ENCODE measurements at regions not wholly inside any gene's neighbourhood (a gene's known extent, or its start where the extent isn't known, plus 50 kb on each side); places are given as distances from the start of the nearest gene placed in this dataset.

DNA sequence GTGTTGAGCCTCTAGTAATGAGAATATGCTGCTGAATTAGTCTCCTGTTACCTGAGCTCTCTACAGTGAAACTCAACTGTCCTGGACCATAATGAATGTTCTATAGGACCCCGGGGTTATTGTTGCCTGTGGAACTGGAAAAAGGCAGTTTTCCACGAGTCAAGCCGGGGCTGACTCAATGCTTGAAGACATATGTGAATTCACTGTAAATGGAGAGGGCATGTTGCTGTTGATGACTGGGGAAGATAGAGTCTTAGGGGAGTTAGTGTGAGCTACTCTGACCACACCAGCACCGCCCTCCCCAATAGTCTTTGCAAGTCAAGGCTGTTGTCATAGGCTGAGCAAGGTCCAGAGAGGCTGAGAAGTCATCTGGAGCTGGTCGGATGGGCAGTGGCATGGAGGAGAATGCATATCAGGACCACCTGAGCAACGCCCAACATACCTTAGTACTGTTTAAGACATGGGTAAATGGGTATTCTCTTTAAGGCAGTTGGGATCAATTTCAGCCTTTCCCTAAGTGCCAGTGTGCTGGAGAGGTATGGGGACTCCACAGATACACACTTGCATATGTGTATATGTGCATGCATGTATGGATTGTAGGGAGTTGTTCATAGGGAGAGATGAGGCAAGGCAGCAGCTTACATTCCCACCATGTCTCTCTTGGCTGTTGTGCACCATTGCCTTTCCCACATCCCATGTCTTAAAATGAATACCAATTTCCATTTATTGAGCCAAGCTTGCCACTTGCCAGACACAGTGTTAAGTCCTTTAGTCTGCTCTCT, 230.1 kb upstream of the NAV2 start:
- DNase-seq (ENCODE audit: extremely low read depth, low read depth) = no peak

DNA sequence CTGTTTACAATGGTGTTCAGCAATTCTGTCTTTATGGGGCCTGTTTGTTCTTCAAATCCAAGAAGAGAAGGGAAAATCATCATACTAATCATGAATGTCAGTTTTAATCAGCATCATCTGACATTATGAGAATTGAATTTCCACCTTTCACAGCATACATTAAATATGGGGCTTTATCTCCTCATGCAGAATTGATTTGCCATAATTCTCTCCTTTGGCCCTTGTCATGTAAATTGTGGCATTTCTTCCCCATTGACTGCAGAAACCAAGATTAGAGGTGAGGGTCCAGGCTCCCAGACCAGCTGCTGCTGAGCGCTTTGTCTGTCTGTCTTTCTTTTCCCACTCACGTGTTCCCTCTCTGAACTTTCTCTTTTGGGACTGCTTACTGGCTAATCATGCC, 232.1 kb upstream of the NAV2 start:
- no peak for DNase-seq (ENCODE audit: extremely low read depth, low read depth)

DNA sequence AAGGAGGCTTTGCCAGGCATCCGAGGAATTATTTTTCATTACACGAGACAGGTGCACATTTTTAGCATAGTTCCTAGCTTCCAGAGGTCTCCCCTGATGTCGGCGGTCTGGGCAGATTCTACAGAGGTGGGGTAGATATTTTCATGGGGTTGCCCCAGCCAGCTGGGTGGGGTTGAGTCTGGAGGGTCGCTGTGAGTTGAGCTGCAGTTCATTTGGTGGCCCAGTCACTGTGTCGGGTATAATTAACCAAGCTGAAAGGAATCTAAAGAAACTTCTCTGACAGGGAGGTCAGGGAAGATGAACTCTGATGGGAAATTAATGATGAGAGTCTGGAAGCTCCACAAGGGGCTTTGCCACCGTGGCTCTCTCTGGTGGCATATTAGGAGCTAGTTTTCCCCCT, 233.7 kb upstream of the NAV2 start:
- DNase-seq (ENCODE audit: extremely low read depth, low read depth) = no peak

DNA sequence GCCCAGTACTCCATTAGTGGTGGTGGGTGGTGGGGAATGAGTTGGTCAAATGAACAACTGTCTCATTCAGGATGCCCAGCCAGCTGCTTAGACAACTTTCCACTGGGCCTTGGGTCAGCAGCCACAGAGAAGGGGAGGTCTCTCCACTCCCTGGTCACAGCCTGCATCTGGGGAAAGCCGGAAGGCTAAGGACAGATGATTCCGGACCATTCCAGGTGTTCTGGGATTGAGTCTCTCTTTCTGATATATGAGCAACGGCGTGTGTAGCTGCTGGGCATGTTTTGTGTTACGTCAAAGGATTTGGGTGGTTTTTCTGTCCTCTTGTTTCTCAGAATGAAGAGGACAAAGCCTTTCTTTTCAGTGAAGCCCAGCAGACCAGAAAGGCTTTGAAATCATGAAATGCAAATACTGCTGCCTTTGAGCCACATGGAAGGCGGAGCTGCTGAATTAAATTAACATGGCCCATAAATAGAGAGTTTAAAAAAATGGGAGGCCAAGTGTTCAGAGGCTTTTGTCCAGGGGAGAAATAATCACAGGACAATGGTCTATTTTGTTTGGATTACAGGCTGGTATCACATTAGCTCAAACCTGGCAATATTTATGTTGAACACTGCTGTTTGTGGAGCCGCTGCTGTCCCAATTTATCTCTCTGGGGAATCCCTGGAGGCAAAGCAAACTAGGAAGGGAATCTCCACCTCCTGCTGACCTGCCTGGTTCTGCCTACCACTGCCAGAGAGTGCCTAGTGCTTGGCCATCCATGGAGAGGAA, 234.4 kb upstream of the E2F8 start:
- no peak for DNase-seq (ENCODE audit: extremely low read depth, low read depth)

DNA sequence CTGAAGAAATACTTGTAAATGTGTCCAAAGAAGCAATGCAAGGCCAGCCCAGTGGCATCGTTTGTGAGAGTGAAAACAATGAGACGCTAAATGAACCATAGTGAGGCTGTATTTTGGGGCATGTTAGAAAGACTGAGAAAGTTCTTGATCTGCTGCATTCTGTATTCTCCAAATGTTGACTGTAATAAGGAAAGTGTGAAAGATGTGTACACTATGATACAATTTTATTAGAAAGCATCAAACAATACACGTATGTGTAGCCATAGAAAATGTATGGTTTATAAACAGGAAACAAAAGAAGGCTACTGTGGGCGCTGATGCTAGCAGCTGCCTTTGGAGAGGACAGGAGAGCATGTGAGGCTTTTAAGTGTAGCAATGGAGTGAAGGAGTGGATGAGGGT, 233.5 kb upstream of the E2F8 start:
- DNase-seq (ENCODE audit: extremely low read depth, low read depth) = no peak

DNA sequence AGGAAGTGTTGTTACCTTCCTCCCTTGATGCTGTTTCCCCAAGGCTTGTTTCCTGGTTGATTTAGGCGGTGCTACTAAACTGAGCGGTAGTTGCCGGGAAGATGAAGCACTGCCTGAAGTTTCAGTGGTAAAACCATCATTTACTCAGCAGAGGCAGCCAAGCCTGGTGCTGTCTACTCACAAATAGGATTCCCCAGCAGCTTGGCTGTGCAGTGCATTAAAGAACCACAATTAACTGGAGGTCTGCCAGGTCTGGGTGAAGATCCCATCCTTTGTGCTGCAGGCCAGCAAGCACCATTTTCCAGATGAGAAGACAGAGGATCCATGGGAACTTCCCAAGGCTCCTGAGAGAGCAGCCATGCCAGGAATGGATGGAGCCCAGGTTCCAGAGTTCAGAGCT, 231.9 kb upstream of the E2F8 start:
- DNase-seq (ENCODE audit: extremely low read depth, low read depth) = no peak

DNA sequence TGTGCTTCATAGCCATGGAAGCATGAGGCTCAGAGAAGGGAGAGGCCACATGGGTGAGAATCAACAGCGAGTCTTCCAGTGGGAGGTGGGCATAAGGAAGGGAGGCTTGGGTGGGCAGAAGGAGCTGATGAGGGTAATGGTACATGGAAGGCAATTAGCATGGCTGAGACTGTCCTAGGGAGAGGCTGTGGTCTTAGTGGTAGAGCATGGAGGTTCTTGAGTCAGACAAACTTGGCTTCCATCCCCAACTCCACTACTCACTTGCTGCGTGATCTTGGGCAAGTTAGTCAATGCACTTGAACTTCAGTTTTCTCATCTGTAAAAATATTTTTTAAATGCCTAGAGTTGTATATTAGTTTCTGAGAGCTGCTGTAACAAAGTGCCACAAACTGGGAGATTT, 227.2 kb upstream of the E2F8 start:
- no peak for DNase-seq (ENCODE audit: extremely low read depth, low read depth)

DNA sequence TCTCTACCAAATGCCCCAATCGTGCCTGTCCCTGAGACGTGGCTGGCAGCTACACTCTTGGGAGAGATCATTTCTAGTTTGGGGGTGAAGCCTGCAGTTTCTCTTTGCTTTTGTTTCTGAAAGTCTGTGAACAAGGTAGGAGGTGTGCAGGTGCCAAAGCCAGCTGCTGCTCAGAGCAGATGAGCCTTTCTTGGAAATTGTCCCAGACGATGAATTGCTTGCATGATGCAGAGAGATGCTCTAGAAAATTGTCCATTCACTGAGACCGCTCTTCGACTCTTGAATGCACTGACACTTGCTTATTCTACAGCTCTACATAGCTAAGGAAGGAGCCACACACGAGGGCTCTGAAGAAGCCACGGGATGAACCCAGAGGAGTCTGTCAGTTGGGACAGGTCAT, 225.6 kb upstream of the E2F8 start:
- DNase-seq (ENCODE audit: extremely low read depth, low read depth) = no peak

DNA sequence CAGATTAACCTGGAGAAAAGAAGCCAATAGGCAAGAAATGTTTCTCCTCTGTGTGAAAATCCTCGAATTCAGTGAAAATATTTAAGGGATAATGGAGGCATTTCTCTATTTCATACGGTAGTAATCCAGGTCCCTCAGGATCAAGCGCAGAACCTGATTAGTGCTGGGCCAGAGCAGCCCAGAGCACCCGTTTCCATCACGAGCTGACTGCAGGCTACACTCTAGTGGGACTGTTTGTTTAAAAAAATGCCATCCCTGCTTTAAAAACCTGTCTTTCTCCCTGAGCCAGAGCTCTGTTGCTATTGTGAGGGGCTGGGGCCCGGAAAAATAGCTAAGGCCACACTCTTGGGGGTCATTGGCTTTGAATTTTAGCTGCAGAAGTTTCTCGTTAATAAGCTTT, 223.2 kb upstream of the E2F8 start:
- no peak for DNase-seq (ENCODE audit: extremely low read depth, low read depth)

DNA sequence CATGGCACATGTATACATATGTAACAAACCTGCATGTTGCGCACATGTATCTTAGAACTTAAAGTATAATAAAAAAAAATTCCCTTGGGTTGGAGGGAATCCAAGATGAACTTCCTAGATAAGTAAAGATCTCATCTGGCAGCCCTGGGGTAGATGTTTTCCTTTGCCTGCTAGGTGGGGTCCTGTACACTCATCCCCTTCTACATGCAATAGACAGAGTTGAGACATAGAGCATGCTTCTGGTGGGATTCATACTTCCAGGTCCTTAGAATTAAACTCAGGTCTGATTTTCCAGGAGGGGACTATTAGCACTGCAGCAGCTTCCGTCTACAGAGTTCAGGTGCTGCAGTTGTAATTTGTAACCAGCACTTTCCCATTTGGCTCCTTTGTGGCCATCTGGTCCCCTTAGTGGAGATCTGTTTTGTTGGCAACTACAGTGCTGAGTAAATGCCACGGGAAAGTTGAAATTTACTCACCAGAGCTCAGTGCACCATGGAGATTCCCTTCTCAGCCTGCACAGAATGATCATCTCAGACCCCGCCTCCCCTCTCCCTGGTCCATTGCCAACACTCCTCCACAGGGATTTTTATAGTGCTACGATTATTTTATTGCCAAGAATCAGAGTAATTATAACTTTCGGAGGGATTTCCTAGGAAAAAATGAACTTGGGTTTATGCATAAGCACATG, 220.1 kb upstream of the E2F8 start:
- no peak for DNase-seq (ENCODE audit: extremely low read depth, low read depth)

DNA sequence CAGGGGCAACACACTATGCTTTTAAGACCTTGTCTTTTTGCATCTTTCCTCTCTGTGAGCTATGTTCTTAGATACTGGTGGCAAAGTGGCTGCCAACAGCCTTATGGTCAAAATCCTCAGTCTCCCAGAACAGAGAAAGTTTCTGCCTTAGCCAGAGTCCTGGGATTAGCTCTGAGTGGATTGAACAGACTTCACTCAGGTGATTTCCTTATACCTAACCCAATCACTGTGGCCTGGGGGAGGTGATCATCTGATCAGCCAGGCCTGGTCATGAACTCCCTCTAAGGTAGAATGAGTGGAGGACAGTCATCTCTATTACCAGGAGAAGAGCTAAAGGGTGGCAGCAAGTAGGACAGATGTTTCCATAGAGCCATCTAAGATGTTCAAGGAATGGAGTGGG, 218.5 kb upstream of the E2F8 start:
- no peak for DNase-seq (ENCODE audit: extremely low read depth, low read depth)

DNA sequence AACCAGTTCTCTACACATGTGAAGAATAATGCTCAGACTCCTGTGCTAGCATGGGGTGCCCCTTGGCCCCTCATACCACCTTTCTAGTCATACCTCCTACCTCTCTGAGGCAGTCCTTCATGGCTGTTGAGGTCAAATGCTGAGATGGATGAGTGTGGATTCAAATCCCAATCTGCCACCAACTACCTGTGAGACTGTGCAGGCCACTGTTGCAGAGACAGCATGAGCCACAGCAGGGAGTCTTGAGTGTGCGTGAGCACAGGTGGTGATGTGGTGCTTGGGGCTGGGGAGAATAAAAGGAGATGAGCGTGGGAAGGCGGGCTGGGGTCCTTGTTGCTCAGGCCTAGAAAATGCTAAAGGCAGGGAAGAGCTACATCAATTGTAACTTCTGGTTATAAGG, 218.0 kb upstream of the E2F8 start:
- no peak for DNase-seq (ENCODE audit: extremely low read depth, low read depth)

DNA sequence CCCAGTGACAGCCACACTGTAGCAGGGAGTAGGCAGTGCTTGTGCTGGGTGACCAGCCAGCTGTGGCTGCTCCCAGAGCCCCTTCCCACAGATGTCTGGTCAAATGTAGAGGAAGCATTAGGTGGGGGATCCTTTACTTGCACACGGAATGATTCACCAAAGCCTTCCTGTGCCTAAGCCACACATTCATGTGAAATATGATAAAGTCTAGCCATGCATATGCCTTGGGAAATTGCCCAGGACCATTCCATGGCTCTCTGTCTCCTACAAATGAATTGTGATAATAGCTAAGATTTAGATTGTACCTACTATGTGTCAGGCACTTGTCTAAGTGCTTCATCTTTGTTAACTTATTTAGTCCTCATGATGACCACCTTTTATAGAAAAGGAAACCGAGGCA, 217.5 kb upstream of the E2F8 start:
- DNase-seq (ENCODE audit: extremely low read depth, low read depth) = no peak

DNA sequence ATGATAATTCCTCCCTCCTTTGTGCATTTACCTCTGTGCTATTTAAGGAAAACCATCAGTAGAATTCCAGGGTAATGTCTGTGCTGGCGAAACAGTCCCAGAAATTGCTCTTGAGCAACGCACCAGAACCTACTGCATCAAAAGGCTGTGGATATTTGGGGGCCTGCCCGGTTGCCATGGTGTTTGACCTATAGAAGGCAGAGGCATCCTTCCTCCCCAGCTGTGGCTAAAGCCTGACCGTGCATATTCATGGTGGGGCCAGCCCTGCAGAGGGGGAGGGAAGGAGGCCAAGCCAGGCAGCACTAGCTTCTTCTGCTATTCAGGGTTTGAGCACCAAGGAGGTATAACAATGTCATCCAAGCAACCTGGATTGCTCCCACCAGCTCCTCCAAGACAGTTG, 215.0 kb upstream of the E2F8 start:
- DNase-seq (ENCODE audit: extremely low read depth, low read depth) = no peak

DNA sequence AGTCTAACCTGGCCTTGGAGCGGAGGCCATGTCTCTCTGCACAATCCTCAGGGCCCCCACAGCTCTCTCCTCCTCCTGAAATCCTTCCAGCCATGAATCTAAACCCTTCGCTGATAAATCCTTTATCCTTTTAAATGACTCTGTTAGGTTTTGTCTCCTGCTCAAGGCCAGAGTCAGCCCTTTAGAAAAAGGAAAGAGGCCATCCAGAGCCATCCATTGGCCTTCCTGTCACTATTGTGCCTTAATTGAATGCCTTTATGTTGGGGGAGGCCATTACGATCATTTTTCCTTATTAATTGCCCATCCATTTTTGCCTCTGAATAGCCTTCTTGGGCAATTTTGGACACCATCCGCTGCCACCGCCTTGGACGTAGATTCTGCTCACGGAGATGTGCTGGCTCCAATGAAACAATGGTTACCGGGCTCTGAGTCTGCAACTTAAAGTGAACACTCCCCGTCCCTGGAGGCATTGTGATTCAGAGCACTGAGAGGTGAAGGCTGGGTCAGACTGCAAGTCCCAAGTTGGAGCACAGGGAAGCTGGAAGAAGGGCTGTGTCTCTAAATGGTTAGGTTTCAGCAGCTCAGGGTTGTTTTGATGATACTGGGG, 213.0 kb upstream of the E2F8 start:
- DNase-seq (ENCODE audit: extremely low read depth, low read depth) = no peak

DNA sequence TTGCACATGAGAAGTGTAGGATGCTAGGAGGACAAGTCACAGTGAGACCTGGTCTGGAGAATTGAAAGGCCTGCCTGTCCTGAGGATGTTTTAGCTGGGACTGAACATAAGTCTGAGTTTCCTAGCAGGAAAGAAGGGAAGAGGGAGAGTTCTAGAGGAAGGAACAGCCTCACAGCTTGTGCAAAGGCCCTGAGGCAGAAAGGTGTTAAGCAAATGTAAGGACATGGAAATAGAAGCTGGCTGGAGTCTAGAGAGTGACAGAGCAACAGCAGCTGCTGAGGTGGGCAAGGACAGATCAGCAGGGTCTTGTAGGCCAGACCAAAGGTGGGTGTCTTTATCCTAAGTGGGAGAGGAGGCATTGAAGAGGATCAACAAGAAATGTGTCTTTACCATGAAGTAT, 210.9 kb upstream of the E2F8 start:
- no peak for DNase-seq (ENCODE audit: extremely low read depth, low read depth)

DNA sequence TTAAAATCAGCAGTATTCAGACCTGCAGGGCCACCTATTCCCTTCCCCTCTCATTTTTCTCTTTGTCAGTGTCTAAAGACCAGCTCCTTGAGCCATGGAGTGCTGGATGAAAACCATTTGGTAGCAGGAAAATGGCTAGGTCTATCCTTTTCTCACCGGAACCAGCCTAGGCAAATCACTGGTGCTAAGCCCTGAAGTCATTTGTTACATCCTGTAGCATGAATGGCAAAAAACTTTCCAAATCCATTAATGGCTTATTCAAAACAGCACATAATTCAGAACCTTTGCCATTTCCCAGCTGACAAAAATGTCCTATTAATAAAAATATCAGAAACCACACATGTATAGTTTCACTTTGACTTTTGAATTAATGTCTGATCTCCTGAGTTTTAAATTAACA, 209.5 kb upstream of the E2F8 start:
- DNase-seq (ENCODE audit: extremely low read depth, low read depth) = no peak

DNA sequence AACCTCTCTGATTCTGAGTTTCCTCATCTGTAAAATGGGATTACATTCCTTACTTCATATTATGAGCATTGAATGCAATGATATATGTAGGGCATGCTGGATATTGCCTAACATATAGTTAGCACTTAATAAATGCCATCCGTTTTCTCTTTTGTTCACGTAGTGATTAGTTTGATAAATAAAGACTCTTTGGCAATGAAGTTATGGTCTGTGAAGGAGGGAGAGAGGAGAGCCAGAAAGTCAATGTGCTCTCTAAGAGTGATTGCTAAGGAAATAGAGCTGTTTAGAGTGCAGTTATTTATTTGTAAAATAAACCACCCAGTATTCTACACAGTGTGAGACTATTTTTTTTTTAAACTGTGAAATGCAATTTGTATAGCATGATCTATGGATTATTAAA, 207.9 kb upstream of the E2F8 start:
- DNase-seq (ENCODE audit: extremely low read depth, low read depth) = no peak

DNA sequence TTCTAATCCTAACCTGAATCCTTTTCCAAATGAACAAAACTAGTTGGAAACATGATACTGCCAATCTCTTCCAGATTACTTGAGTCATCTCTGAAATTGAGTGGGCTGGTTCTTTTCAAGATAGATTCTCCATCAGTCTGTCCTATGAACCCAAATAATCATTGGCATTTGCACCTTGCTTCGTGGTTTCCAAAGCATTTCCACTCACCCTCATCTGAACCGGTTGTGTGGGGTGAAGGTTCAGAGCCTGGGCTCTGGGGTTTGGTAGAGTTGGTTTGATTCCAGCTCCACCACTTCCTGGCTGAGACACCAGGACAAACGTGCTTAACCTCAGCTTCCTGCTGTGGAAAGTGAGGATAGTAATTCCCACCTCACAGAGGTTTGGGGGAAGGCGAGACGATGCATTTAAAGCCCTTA, 206.4 kb upstream of the E2F8 start:
- no peak for DNase-seq (ENCODE audit: extremely low read depth, low read depth)

DNA sequence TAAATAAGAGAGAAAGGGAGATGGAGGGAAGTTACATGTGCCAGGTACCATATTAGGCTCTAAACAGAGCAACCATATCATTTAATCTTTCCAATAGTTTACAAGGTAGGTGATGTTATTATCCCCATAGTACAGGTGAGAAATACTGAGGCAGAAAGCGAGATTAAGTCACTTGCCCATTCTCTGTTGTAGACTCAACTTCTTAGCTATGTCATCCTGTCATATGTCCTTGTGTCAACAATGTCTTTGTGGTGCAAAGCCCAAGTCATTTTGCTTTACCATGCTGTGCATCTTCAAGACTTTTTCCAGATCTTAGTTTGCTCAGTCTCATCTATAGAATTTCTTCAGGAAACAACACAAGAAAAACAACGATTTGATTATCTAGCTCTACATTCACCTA, 205.0 kb upstream of the E2F8 start:
- DNase-seq (ENCODE audit: extremely low read depth, low read depth) = no peak

DNA sequence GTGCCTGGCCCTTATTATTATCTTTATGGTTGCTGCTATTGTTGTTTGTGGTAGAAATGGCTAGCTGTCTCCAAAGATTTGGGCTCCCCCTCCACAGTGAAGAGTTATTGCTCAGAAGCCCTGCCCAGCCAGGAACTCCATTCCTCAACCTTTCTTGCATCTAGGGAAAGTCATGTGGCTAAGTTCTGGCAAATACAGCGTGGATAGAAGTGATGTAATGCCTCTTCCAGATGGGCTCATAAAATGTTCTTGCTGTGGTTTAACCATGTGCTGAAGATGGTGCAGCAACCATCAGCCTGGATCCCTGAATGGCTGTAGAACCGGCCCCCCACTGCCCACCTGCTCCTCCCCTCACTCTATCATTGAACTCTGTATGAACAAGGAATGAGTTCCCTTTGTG, 203.5 kb upstream of the E2F8 start:
- no peak for DNase-seq (ENCODE audit: extremely low read depth, low read depth)

DNA sequence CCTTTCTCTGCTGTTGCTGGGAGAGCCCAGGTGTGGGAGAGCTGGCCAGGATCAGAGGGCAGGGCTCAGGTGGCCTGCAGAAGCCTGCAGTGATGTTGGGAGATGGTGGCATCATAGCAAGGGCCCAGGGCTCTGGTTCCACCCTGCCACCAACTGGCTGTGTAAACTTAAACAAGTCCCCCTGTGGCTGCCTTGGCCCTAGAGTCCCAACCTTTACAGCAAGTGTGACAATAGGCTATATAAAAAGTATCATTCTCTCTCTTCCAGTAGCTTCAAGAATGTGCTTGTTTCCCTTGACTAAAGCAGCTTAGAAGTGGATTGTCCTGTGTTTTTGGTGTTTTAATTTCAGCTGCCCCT, 201.8 kb upstream of the E2F8 start:
- DNase-seq (ENCODE audit: extremely low read depth, low read depth) = no peak

All from NCI-H460 (cell line).